ENCODE measurements at regions not wholly inside any gene's neighbourhood (a gene's known extent, or its start where the extent isn't known, plus 50 kb on each side); places are given as distances from the start of the nearest gene placed in this dataset.

DNA sequence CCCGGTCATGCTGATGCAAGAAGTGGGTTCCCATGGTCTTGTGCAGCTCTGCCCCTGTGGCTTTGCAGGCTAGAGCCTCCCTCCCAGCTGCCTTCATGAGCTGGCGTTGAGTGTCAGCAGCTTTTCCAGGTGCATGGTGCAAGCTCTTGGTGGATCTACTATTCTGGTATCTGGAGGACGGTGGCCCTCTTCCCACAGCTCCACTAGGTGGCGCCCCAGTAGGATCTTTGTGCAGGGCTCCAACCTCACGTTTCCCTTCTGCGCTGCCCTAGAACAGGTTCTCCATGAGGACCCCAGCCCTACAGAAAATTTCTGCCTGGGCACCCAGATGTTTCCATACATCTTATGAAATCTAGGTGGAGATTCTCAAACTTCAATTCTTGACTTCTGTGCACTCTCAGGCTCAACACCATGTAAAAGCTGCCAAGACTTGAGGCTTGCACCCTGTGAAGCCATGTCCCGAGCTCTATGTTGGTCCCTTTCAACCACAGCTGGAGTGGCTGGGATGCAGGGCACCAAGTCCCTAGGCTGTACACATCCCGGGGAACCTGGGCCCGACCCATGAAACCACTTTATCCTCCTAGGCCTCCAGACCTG, 238.4 kb upstream of the MDFIC2 start:
- no peak for TF ChIP-seq POLR2A (IDR thresholded peaks at IDR 0.05; ENCODE audit: low read depth, low read length)
- TF ChIP-seq, protein P1, sequence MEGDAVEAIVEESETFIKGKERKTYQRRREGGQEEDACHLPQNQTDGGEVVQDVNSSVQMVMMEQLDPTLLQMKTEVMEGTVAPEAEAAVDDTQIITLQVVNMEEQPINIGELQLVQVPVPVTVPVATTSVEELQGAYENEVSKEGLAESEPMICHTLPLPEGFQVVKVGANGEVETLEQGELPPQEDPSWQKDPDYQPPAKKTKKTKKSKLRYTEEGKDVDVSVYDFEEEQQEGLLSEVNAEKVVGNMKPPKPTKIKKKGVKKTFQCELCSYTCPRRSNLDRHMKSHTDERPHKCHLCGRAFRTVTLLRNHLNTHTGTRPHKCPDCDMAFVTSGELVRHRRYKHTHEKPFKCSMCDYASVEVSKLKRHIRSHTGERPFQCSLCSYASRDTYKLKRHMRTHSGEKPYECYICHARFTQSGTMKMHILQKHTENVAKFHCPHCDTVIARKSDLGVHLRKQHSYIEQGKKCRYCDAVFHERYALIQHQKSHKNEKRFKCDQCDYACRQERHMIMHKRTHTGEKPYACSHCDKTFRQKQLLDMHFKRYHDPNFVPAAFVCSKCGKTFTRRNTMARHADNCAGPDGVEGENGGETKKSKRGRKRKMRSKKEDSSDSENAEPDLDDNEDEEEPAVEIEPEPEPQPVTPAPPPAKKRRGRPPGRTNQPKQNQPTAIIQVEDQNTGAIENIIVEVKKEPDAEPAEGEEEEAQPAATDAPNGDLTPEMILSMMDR (IDR thresholded peaks at IDR 0.05; ENCODE audit: extremely low read depth in 1 of 2, insufficient read depth in 1 of 2, low read depth in 1 of 2, low read length in 2 of 2) = peak; percentile 63 to 85
- no peak for TF ChIP-seq EZH2 (IDR thresholded peaks at IDR 0.05; ENCODE audit: borderline replicate concordance, low read depth, low read length, severe bottlenecking)
- DNase-seq (ENCODE audit: low read depth, low spot score) = peak; percentile 75
- H3K27ac ChIP-seq (ENCODE audit: insufficient read depth, low read depth, low read length) = no peak overlapping the region
- no peaks in the 10 kb centered on the region for H3K9me1 ChIP-seq (replicated peaks; ENCODE audit: control insufficient read depth, extremely low read depth, insufficient read depth, low read length)
- ChIA-PET CTCF (interaction anchor here (0.5 to 2.9 kb wide), 103 partner anchors 8 to 1131 kb away, joined by 3 to 77 read pairs (median 4); partner anchors contain the start of gene FOXP1), POLR2A (no interaction called here)
- no peak for FAIRE-seq
- no peaks in the 10 kb centered on the region for H3K27me3 ChIP-seq (ENCODE audit: control insufficient read depth in 2 of 2, insufficient read depth in 2 of 2, low read length in 2 of 2)
- no peaks in the 10 kb centered on the region for H3K36me3 ChIP-seq (ENCODE audit: control insufficient read depth in 2 of 2, extremely low read depth in 1 of 2, insufficient read depth in 2 of 2, low read length in 2 of 2)
- no peak overlapping the region for H3K9ac ChIP-seq (replicated peaks; ENCODE audit: extremely low read depth, insufficient read depth, low read length)
- H3K79me2 ChIP-seq (ENCODE audit: control insufficient read depth, insufficient read depth, low read length) = no peaks in the 10 kb centered on the region
- no peaks in the 10 kb centered on the region for H3K4me1 ChIP-seq (ENCODE audit: control insufficient read depth, extremely low read depth, insufficient read depth, low read length)
- no TSS peak for BruUV-seq (replicated peaks)
- no peaks in the 10 kb centered on the region for H3K9me3 ChIP-seq (replicated peaks; ENCODE audit: control insufficient read depth, insufficient read depth, low read length)
- intact Hi-C loops (cut with micrococcal nuclease) = loop anchor here (1.0 to 10.0 kb wide), 7 partner anchors 154 to 1101 kb away; no protein-coding TSS in a partner anchor
- no peak overlapping the region for H2AFZ ChIP-seq (ENCODE audit: low read depth, low read length)
- H3K4me2 ChIP-seq (ENCODE audit: insufficient read depth, low read length) = no peak overlapping the region
- H3K4me3 ChIP-seq (replicated peaks in 1 of 3; ENCODE audit: insufficient read depth in 1 of 3, low read depth in 1 of 3, low read length in 3 of 3) = no peak overlapping the region
- dilution Hi-C loops (cut with MboI; ENCODE audit: extremely low pct_ligation_motif_present, low sequenced_read_pairs) = no loop called here
- H4K20me1 ChIP-seq (replicated peaks; ENCODE audit: control insufficient read depth, extremely low read depth, insufficient read depth, low read length) = no peaks in the 10 kb centered on the region

DNA sequence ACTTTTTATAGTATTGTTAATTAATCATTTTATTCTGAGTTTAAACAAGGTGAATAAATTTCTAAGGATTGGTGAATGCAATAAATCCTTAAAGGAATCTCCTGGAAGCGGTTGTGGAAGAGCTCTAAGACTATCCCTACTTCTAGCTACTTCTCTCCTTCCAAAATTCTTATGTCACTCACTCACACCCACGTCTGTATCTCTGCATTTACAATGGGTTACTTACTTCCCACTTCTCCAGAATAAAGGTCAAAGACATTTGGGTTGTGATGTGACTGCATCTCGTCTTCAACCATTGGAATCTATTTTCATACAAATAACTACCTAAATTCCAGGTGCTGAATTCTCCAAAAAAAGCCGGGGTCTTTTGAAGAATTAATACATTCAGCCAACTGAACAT, 234.2 kb upstream of the MDFIC2 start:
- Histone ChIP-seq H4K20me1 (replicated peaks; ENCODE audit: control insufficient read depth, extremely low read depth, insufficient read depth, low read length) (no peaks in the 10 kb centered on the region), H3K9me1 (replicated peaks; ENCODE audit: control insufficient read depth, extremely low read depth, insufficient read depth, low read length) (no peaks in the 10 kb centered on the region), H2AFZ (ENCODE audit: low read depth, low read length) (no peak overlapping the region), H3K9ac (replicated peaks; ENCODE audit: extremely low read depth, insufficient read depth, low read length) (no peak overlapping the region), H3K27ac (ENCODE audit: insufficient read depth, low read depth, low read length) (no peak overlapping the region), H3K27me3 (ENCODE audit: control insufficient read depth in 2 of 2, insufficient read depth in 2 of 2, low read length in 2 of 2) (no peaks in the 10 kb centered on the region), H3K36me3 (ENCODE audit: control insufficient read depth in 2 of 2, extremely low read depth in 1 of 2, insufficient read depth in 2 of 2, low read length in 2 of 2) (no peaks in the 10 kb centered on the region), H3K4me1 (ENCODE audit: control insufficient read depth, extremely low read depth, insufficient read depth, low read length) (no peaks in the 10 kb centered on the region), H3K9me3 (replicated peaks; ENCODE audit: control insufficient read depth, insufficient read depth, low read length) (no peaks in the 10 kb centered on the region), H3K4me3 (replicated peaks in 1 of 3; ENCODE audit: insufficient read depth in 1 of 3, low read depth in 1 of 3, low read length in 3 of 3) (no peak overlapping the region), H3K4me2 (ENCODE audit: insufficient read depth, low read length) (no peak overlapping the region), H3K79me2 (ENCODE audit: control insufficient read depth, insufficient read depth, low read length) (no peaks in the 10 kb centered on the region)
- BruUV-seq (replicated peaks) = no TSS peak
- no peak for FAIRE-seq
- no peak for TF ChIP-seq EZH2 (IDR thresholded peaks at IDR 0.05; ENCODE audit: borderline replicate concordance, low read depth, low read length, severe bottlenecking)
- TF ChIP-seq MYC (IDR thresholded peaks at IDR 0.05; ENCODE audit: low read depth, low read length) = no peak
- TF ChIP-seq FOS (IDR thresholded peaks at IDR 0.05; ENCODE audit: borderline replicate concordance, insufficient read depth, low read length) = no peak
- TF ChIP-seq POLR2A (IDR thresholded peaks at IDR 0.05; ENCODE audit: low read depth, low read length) = no peak
- ChIA-PET CTCF (interaction anchor here (0.6 to 1.1 kb wide), 3 partner anchors 1105 to 1880 kb away, joined by 3 to 12 read pairs (median 3); no protein-coding TSS in a partner anchor), POLR2A (no interaction called here)
- DNase-seq (ENCODE audit: low read depth, low spot score) = no peak
- intact Hi-C loops (cut with micrococcal nuclease) = loop anchor here (10.0 kb wide), 1 partner anchor 848 kb away; no protein-coding TSS in a partner anchor
- dilution Hi-C loops (cut with MboI; ENCODE audit: extremely low pct_ligation_motif_present, low sequenced_read_pairs) = no loop called here

Measured in endothelial cell of umbilical vein (primary cell).